Right ventricle myocardium superior (tissue), 1 donor: ENCODE measurements at regions not wholly inside any gene's neighbourhood (a gene's known extent, or its start where the extent isn't known, plus 50 kb on each side); places are given as distances from the start of the nearest gene placed in this dataset.

Source experiments
- ATAC-seq: fragments of 200-7000 bp; cut with Tn5 transposase; one replicate; pipeline ENCODE4 v1.9.1; 2020; ENCODE audit warnings: mild to moderate bottlenecking; ENCODE audit not compliant: poor library complexity
- DNase-seq: peaks from one replicate; pipeline ENCODE4 v3.0.0-alpha.2; 2020
- intact Hi-C: fragments of 100-400 bp; cut with DNase I; formaldehyde crosslinking; loops from one replicate; pipeline ENCODE4 v1.11.2; 2022
- donor health status: DM: no; HTN: yes; CAD: no; lungs with severe emphysema.

GRCh38 chr3:157823050-157823449 is 283.2 kb downstream of the SHOX2 start:
- intact Hi-C loops, result no loop called here
- DNase-seq (no peak), ATAC-seq (no peak)

GRCh38 chr3:157820157-157820517 is 286.1 kb downstream of the SHOX2 start:
- ATAC-seq (no peak), DNase-seq (no peak)
- intact Hi-C loops, result no loop called here

- ATAC-seq, result peak; percentile 48
- intact Hi-C loops, result no loop called here
- no peak for DNase-seq
Measured at GRCh38 chr3:157819270-157820156, 286.7 kb downstream of the SHOX2 start.

GRCh38 chr3:157816896-157817295 is 289.3 kb downstream of the SHOX2 start:
- intact Hi-C loops, result no loop called here
- no peak for ATAC-seq

GRCh38 chr3:157816296-157816695 is 289.9 kb downstream of the SHOX2 start:
- intact Hi-C loops, result no loop called here
- ATAC-seq, result no peak
- DNase-seq, result no peak

More at GRCh38 chr3:157816896-157817295, 289.3 kb downstream of the SHOX2 start:
- DNase-seq, result no peak

- ATAC-seq, result no peak
- DNase-seq, result no peak
- intact Hi-C loops, result no loop called here
Measured at GRCh38 chr3:157815739-157816138, 290.5 kb downstream of the SHOX2 start.

GRCh38 chr3:157810924-157811718 is 295.1 kb downstream of the SHOX2 start:
- DNase-seq, result no peak
- intact Hi-C loops, result no loop called here
- no peak for ATAC-seq

- intact Hi-C loops, result no loop called here
- ATAC-seq, result no peak
Measured at GRCh38 chr3:157807280-157807679, 298.9 kb downstream of the SHOX2 start.

GRCh38 chr3:157805538-157805937 is 300.7 kb downstream of the SHOX2 start:
- ATAC-seq (no peak), DNase-seq (no peak)
- intact Hi-C loops, result no loop called here

More at GRCh38 chr3:157807280-157807679, 298.9 kb downstream of the SHOX2 start:
- no peak for DNase-seq

GRCh38 chr3:157794771-157795170 is 291.6 kb upstream of the VEPH1 start:
- no peak for ATAC-seq
- intact Hi-C loops, result no loop called here
- no peak for DNase-seq

- DNase-seq (peak; percentile 34), ATAC-seq (no peak)
- intact Hi-C loops, result no loop called here
Measured at GRCh38 chr3:157793745-157794144, 290.5 kb upstream of the VEPH1 start.

GRCh38 chr3:157789162-157789561 is 285.9 kb upstream of the VEPH1 start:
- intact Hi-C loops, result no loop called here
- no peak for ATAC-seq
- DNase-seq, result no peak

GRCh38 chr3:157786618-157787017 is 283.4 kb upstream of the VEPH1 start:
- ATAC-seq (no peak), DNase-seq (no peak)
- intact Hi-C loops, result no loop called here

- no peak for DNase-seq
- intact Hi-C loops, result no loop called here
- ATAC-seq, result no peak
Measured at GRCh38 chr3:157786211-157786610, 283.0 kb upstream of the VEPH1 start.

- no peak for DNase-seq
- no peak for ATAC-seq
- intact Hi-C loops, result no loop called here
Measured at GRCh38 chr3:157785102-157785826, 282.0 kb upstream of the VEPH1 start.

- ATAC-seq (no peak), DNase-seq (no peak)
- intact Hi-C loops, result no loop called here
Measured at GRCh38 chr3:157782236-157782635, 279.0 kb upstream of the VEPH1 start.

GRCh38 chr3:157776861-157777260 is 273.6 kb upstream of the VEPH1 start:
- no peak for DNase-seq
- no peak for ATAC-seq
- intact Hi-C loops, result no loop called here

GRCh38 chr3:157775446-157775845 is 272.2 kb upstream of the VEPH1 start:
- ATAC-seq (no peak), DNase-seq (no peak)
- intact Hi-C loops, result no loop called here

GRCh38 chr3:157769378-157769777 is 266.2 kb upstream of the VEPH1 start:
- intact Hi-C loops, result no loop called here
- DNase-seq (no peak), ATAC-seq (no peak)
